ENCODE measurements at regions not wholly inside any gene's neighbourhood (a gene's known extent, or its start where the extent isn't known, plus 50 kb on each side); places are given as distances from the start of the nearest gene placed in this dataset.

- peaks cover 14% of the 10 kb centered on the region for H3K9me3 Mint-ChIP-seq
- TF ChIP-seq NR1H2 (CRISPR knock-in tag; IDR thresholded peaks at IDR 0.05) (no peak), JUN (CRISPR knock-in tag; IDR thresholded peaks at IDR 0.05) (no peak), E2F5 (CRISPR knock-in tag; IDR thresholded peaks at IDR 0.05) (no peak), HMGA2 (CRISPR knock-in tag; IDR thresholded peaks at IDR 0.05) (peak; percentile 95)
- ATAC-seq (no peak), DNase-seq (ENCODE audit: low spot score) (no peak)
- H3K27me3 Mint-ChIP-seq (ENCODE audit: low read depth) = peaks cover 6% of the 10 kb centered on the region; the same call in 1 of the 2 replicates
- H3K4me1 Mint-ChIP-seq = peaks cover 20% of the 10 kb centered on the region
- no peak overlapping the region for H3K27ac Mint-ChIP-seq
- peaks cover 2% of the 10 kb centered on the region; the same call in 1 of the 2 replicates for H3K36me3 Mint-ChIP-seq
- H3K4me3 Mint-ChIP-seq = no peak overlapping the region
- POLR2A ChIA-PET = no interaction called here
- CTCF ChIA-PET = interaction anchor here (1.2 kb wide), 1 partner anchor 16 kb away, joined by 3 read pairs; no protein-coding TSS in a partner anchor
Observed at GRCh38 chr20:59110607-59111006, 53.0 kb upstream of the ZNF831 start.

- DNase-seq (ENCODE audit: low spot score) = no peak
- Mint-ChIP-seq H3K4me3 (no peak overlapping the region), H3K27me3 (ENCODE audit: low read depth) (peaks cover 4% of the 10 kb centered on the region; the same call in 1 of the 2 replicates), H3K27ac (no peak overlapping the region), H3K9me3 (no peaks in the 10 kb centered on the region), H3K4me1 (peaks cover 20% of the 10 kb centered on the region), H3K36me3 (no peaks in the 10 kb centered on the region)
- CTCF ChIA-PET = interaction anchor here (2.9 kb wide), 1 partner anchor 18 kb away, joined by 12 read pairs; no protein-coding TSS in a partner anchor
- POLR2A ChIA-PET = no interaction called here
- TF ChIP-seq ZNF425 (CRISPR knock-in tag; conservative IDR thresholded peaks at IDR 0.05) (no peak), TEAD1 (CRISPR knock-in tag; IDR thresholded peaks at IDR 0.05) (no peak), HMGXB4 (CRISPR knock-in tag; IDR thresholded peaks at IDR 0.05) (no peak), ZNF416 (CRISPR knock-in tag; IDR thresholded peaks at IDR 0.05) (no peak), ZNF512 (CRISPR knock-in tag; IDR thresholded peaks at IDR 0.05; ENCODE audit: borderline replicate concordance) (no peak)
- no peak for ATAC-seq
Observed at GRCh38 chr20:59105581-59105980, 58.0 kb upstream of the ZNF831 start.

GRCh38 chr20:59104831-59105230 lies 58.8 kb upstream of the ZNF831 start:
- POLR2A ChIA-PET = interaction anchor here (0.5 kb wide), 1 partner anchor 17 kb away, joined by 4 read pairs; no protein-coding TSS in a partner anchor
- H3K9me3 Mint-ChIP-seq = no peaks in the 10 kb centered on the region
- no peak overlapping the region for H3K27ac Mint-ChIP-seq
- ATAC-seq (no peak), DNase-seq (ENCODE audit: low spot score) (no peak)
- peaks cover 20% of the 10 kb centered on the region for H3K4me1 Mint-ChIP-seq
- H3K36me3 Mint-ChIP-seq = no peaks in the 10 kb centered on the region
- CTCF ChIA-PET = interaction anchor here (0.9 to 2.9 kb wide), 2 partner anchors 17 to 351 kb away, joined by 3 to 12 read pairs; no protein-coding TSS in a partner anchor
- H3K4me3 Mint-ChIP-seq = no peak overlapping the region
- H3K27me3 Mint-ChIP-seq (ENCODE audit: low read depth) = peaks cover 4% of the 10 kb centered on the region; the same call in 1 of the 2 replicates
- TF ChIP-seq ZNF317 (CRISPR knock-in tag; IDR thresholded peaks at IDR 0.05; ENCODE audit: borderline replicate concordance, low read depth) = no peak
- TF ChIP-seq ZNF138 (CRISPR knock-in tag; conservative IDR thresholded peaks at IDR 0.05) = no peak
- no peak for TF ChIP-seq FOXJ3 (CRISPR knock-in tag; IDR thresholded peaks at IDR 0.05; ENCODE audit: borderline replicate concordance)
- no peak for TF ChIP-seq AFF4 (CRISPR knock-in tag; IDR thresholded peaks at IDR 0.05; ENCODE audit: borderline replicate concordance)
- TF ChIP-seq USF2 (CRISPR knock-in tag; IDR thresholded peaks at IDR 0.05) = no peak
- TF ChIP-seq ERG (CRISPR knock-in tag; IDR thresholded peaks at IDR 0.05) = no peak
- no peak for TF ChIP-seq ATF6 (CRISPR knock-in tag; IDR thresholded peaks at IDR 0.05)
